ENCODE measurements at regions not wholly inside any gene's neighbourhood (a gene's known extent, or its start where the extent isn't known, plus 50 kb on each side); places are given as distances from the start of the nearest gene placed in this dataset.

- H3K4me1 ChIP-seq (ENCODE audit: insufficient read depth, poor library complexity, severe bottlenecking), result no peaks in the 10 kb centered on the region
- H3K4me3 ChIP-seq (ENCODE audit: severe bottlenecking), result no peak overlapping the region
- DNase-seq (ENCODE audit: low spot score) (no peak), ATAC-seq (ENCODE audit: low read depth) (no peak)
- TF ChIP-seq, protein P1, sequence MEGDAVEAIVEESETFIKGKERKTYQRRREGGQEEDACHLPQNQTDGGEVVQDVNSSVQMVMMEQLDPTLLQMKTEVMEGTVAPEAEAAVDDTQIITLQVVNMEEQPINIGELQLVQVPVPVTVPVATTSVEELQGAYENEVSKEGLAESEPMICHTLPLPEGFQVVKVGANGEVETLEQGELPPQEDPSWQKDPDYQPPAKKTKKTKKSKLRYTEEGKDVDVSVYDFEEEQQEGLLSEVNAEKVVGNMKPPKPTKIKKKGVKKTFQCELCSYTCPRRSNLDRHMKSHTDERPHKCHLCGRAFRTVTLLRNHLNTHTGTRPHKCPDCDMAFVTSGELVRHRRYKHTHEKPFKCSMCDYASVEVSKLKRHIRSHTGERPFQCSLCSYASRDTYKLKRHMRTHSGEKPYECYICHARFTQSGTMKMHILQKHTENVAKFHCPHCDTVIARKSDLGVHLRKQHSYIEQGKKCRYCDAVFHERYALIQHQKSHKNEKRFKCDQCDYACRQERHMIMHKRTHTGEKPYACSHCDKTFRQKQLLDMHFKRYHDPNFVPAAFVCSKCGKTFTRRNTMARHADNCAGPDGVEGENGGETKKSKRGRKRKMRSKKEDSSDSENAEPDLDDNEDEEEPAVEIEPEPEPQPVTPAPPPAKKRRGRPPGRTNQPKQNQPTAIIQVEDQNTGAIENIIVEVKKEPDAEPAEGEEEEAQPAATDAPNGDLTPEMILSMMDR (IDR thresholded peaks at IDR 0.05; ENCODE audit: poor library complexity, severe bottlenecking), result no peak
- no peaks in the 10 kb centered on the region for H3K27me3 ChIP-seq (ENCODE audit: insufficient read depth, poor library complexity, severe bottlenecking)
- no peaks in the 10 kb centered on the region for H3K9me3 ChIP-seq (ENCODE audit: severe bottlenecking)
- H3K36me3 ChIP-seq (ENCODE audit: low read depth), result no peaks in the 10 kb centered on the region
- no peak overlapping the region for H3K27ac ChIP-seq (ENCODE audit: poor library complexity, severe bottlenecking)
Observed at GRCh38 chr16:65896448-65897153, 469.9 kb upstream of the CDH5 start.

DNA sequence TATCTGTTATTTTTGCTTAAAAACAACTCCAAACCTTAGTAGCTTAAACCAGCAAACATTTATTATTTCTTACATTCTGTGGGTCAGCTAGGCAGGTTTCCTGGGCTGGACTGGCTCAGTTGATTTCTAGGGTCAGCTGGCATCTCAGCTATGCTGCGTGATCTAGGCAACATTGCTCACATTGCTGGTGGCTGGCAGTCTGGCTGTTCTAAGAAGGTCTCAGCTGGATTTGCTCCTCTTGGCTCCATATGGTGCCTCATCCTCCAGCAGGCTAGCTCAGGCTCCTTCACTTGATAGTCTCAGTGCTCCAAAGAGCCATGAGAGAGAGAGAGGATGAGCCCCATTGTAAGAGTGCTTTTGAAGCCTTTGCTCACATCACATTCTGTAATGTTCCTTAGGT lies 470.6 kb upstream of the CDH5 start:
- no peak for DNase-seq (ENCODE audit: low spot score)
- TF ChIP-seq, protein P1 (IDR thresholded peaks at IDR 0.05; ENCODE audit: poor library complexity, severe bottlenecking), result no peak
- ATAC-seq (ENCODE audit: low read depth), result no peak

GRCh38 chr16:65895486-65895885 lies 471.0 kb upstream of the CDH5 start:
- no peak for DNase-seq (ENCODE audit: low spot score)
- TF ChIP-seq, protein P1 (IDR thresholded peaks at IDR 0.05; ENCODE audit: poor library complexity, severe bottlenecking), result no peak
- no peaks in the 10 kb centered on the region for H3K36me3 ChIP-seq (ENCODE audit: low read depth)
- no peak for ATAC-seq (ENCODE audit: low read depth)
- no peaks in the 10 kb centered on the region for H3K27me3 ChIP-seq (ENCODE audit: insufficient read depth, poor library complexity, severe bottlenecking)
- no peaks in the 10 kb centered on the region for H3K9me3 ChIP-seq (ENCODE audit: severe bottlenecking)
- H3K4me1 ChIP-seq (ENCODE audit: insufficient read depth, poor library complexity, severe bottlenecking), result no peaks in the 10 kb centered on the region
- no peak overlapping the region for H3K27ac ChIP-seq (ENCODE audit: poor library complexity, severe bottlenecking)
- H3K4me3 ChIP-seq (ENCODE audit: severe bottlenecking), result no peak overlapping the region

More for the DNA sequence above, 470.6 kb upstream of the CDH5 start:
- no peak overlapping the region for H3K4me3 ChIP-seq (ENCODE audit: severe bottlenecking)
- no peaks in the 10 kb centered on the region for H3K36me3 ChIP-seq (ENCODE audit: low read depth)
- no peaks in the 10 kb centered on the region for H3K9me3 ChIP-seq (ENCODE audit: severe bottlenecking)
- no peaks in the 10 kb centered on the region for H3K27me3 ChIP-seq (ENCODE audit: insufficient read depth, poor library complexity, severe bottlenecking)
- H3K4me1 ChIP-seq (ENCODE audit: insufficient read depth, poor library complexity, severe bottlenecking), result no peaks in the 10 kb centered on the region
- H3K27ac ChIP-seq (ENCODE audit: poor library complexity, severe bottlenecking), result no peak overlapping the region

DNA sequence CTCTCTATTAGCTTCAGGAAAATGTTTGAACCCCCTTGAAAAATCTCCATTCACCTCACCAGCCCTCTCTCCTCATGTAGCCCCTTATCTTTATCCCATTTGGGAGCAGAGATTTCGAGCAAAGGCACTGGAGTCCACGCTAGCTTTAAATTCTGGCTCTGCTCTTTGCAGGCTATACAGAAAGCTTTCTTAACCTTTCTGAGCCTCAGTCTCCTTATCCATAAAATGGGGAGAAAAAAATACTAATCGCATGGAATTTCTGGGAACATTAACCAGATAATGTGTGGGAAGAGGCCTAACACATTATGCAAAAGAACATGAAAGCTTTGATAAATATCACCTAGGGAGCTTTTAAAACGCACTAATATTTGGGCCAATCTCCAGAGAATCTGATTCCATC lies 476.3 kb upstream of the CDH5 start:
- DNase-seq (ENCODE audit: low spot score), result no peak

More for the DNA sequence above, 476.3 kb upstream of the CDH5 start:
- Histone ChIP-seq H3K4me3 (ENCODE audit: severe bottlenecking) (no peak overlapping the region), H3K4me1 (ENCODE audit: insufficient read depth, poor library complexity, severe bottlenecking) (peaks cover 19% of the 10 kb centered on the region), H3K9me3 (ENCODE audit: severe bottlenecking) (no peaks in the 10 kb centered on the region), H3K36me3 (ENCODE audit: low read depth) (no peaks in the 10 kb centered on the region), H3K27me3 (ENCODE audit: insufficient read depth, poor library complexity, severe bottlenecking) (no peaks in the 10 kb centered on the region), H3K27ac (ENCODE audit: poor library complexity, severe bottlenecking) (peak overlapping the region; percentile 69)
- TF ChIP-seq, protein P1 (IDR thresholded peaks at IDR 0.05; ENCODE audit: poor library complexity, severe bottlenecking), result no peak
- no peak for ATAC-seq (ENCODE audit: low read depth)
